ENCODE measurements at regions not wholly inside any gene's neighbourhood (a gene's known extent, or its start where the extent isn't known, plus 50 kb on each side); places are given as distances from the start of the nearest gene placed in this dataset.

DNA sequence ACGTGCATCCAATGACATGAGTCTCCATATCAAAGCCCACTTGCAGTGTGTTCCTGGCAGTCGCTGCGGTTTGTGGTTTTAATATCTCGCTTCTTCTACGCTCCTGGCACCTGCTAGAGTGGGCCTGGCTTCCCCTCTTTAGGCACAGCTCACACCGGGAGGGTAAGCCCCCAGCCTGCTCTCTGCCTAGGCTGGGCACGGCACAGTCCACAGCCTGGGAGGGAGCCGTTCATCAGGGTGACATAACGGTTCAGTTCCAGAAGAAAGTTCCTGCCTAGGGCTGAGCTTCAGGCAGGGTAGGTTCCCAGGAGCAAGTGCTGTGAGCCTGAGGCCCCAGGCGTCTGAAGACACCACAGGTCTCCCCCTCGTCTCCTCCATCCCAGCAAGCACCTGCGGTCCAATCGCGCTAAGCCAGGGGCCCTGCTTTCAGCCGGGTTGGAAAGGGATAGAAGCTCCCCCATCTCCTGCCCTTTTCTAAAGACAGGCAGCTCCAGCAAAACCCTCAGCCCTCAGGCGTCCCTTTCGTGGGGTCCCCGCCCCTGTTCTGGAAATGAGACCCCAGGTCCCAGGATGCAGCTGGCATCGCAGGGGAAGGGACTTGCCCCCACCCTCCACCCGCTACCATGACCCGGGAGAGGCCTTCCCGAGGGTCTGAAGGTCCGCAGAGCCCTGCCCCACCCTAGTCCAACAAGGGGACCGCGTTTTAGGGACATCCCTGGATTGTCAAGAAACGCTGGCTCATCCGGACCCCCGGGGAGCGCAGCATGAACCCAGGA is 121.6 kb upstream of the ZNF507 start:
- DNase-seq: no peak

DNA sequence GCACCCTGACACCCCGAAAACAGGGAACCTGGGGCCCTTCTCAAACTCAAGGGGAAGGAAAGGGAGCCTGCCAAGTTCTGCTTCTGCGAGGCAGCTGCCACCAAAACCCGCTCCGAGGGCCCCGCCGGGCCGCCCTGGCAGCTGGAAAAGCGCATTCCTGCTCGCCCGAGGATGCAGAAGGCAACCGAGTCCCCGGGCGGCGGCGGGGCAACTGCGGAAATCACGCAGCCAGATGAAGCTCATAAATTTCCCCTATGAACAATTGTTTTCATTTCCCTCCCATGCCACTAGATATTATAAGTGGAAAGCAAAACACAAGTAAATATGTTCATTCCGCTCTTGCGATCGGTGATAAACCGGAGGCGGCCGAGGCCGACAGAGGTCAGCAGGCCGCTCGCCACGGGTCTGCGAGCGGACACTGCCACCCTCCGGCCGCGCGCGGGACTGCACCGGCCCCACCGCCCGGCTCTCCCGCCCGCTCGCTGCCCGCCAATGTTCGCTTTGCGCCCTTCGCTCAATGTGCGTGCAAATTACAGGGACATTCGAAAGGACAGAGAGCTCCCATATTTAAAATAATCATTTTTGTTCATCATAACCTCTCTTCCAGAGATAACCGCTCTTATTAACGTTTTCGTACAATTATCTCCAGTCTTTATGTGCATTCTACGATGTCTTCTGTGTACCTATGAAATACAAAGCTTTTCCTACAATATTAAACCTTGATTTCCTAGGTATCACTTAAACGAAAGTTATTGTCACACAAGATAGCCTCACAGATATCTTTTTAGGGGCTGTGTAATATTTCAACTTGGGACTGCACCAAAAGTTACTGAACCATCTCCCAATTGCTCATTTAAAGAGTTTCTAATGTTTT is 120.8 kb upstream of the ZNF507 start:
- peak; percentile 75 for DNase-seq

DNA sequence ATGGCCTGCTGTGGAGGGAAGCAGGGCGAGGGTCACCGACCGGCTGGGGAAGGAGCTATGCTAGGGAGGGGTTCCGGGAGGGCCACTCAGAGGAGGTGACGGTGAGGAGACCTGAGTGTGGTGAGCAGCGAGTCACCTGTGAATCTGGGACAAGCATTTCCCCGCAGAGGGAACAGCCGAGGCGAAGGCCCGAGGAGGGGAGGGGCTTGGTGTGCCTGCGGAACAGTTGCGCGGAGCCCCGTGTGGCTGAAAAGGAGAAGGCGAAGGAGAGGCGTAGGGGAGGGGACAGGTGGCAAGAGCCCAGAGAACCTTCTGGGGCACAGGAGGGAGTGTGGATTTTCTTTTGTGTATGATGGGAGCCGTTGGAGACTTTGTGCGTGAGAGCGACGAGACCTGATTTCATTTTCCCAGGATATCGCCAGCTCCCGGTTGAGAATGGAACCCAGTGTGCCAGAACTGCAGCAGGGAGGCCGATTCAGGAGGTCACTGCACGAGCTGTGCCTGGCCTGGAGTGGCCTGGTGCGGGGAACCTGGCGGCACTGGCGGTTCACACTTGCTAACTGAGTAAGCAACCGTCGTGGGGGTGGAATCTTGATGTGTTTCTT is 117.7 kb upstream of the ZNF507 start:
- DNase-seq: no peak

DNA sequence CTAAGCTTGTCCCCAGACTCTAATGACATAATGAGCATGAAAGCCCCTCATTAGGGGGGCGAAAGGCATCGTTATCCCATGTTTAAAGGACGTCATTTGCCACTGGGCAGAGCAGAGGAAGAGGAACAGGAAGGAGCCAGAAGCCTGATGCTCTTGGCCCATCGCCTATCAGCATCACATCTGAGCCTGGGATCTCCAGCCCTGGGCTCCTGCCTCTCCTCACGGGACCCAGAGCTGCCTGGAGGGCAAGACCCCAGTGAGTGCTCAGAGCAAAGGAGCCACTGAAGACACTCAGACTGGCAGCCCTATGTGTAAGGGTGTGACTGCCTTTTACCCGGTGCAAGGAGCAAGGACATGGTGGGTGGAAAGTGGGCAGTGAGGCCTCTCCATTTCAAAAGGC is 115.0 kb upstream of the ZNF507 start:
- no peak for DNase-seq

DNA sequence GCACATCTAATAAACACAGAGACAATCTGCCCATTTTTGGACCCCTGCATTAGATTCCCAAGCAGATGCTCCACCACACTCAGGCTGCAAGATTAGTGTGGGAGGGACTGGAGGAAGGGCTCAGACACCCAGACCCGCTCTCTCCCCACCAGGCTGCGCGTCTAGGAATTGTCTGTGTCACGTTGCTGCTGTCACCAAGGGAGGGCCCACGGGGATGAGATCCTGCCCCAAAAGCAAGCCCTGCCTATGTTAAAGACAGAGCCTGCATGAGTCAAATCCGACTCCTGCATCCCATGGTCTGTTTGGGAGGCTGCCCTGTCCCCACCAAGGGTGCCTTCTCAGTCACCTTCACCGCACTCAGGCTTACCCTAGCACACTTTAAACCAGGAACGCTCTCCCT is 114.4 kb upstream of the ZNF507 start:
- DNase-seq: no peak

DNA sequence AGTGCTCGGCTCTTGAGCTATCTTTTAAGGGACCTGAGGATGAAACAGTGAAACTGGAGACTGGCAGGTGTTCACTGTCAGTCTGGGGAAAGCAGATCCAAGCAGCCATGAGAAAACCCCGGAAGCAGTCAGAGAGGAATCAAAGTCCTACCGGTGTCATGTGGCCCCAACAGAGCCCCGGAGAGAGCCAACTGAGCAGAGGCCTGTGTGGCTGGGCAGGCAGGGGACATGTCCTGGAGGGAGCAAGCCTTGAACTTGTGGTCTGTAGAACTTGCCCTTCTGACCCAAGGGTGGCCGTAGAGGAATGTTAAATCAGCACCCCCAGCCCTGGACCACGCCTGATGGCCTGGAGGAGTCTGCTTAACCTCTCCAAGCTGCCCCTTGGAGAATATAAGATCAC is 113.7 kb upstream of the ZNF507 start:
- DNase-seq: no peak

DNA sequence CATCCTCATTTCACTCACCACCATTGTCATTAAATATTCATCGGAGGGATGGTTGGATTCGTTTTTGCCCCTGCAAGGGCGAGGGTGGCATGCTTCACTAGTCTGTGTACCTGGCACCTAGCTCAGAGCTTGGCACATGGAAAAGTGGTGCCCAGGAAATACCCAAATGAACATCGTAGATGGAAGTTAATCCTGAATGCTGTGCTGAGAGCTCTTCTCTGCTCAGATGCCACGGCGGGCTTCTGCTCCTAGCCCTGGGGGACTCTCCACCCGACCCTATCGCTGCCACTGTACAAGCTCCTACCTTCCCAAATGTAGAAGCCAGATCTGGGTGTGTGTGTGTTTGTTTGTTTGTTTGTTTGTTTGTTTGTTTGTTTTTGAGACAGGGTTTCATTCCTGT is 113.0 kb upstream of the ZNF507 start:
- no peak for DNase-seq

DNA sequence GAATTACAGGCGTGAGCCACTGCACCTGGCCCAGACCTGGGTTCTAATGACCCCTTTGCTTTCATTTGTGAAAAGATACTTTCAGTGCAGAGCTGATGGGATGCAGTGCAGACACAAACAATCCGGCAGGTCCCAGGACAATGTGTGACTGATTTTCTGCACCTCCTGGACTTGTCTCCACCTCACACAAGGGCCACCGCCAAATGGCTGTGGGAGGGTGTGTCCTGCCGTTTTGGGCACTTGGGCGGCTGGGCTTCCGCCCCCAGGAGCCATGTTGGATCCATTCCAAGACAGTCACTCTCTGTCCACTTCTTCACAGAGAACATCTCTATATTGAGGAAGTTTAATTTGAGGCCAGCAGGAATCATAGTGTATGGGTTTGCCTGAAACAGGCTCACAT is 112.3 kb upstream of the ZNF507 start:
- no peak for DNase-seq

DNA sequence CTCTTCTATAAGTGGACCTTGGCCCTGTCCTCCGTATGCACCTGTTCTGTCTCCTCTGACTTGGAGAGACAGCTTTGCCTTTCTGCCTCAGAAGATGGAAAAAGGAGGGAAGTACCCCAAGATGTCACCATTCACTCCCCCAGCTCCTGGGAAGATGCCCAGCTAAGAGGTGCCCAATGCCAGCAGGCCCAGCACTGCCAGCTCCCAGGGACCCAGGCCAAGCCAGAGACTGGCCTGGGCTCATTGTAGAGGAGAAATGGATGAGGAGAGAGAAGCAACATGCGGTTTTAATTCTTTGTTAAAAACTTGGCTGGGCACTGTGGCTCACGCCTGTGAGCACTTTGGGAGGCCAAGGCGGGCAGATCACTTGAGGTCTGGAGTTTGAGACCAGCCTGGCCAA is 111.5 kb upstream of the ZNF507 start:
- no peak for DNase-seq

DNA sequence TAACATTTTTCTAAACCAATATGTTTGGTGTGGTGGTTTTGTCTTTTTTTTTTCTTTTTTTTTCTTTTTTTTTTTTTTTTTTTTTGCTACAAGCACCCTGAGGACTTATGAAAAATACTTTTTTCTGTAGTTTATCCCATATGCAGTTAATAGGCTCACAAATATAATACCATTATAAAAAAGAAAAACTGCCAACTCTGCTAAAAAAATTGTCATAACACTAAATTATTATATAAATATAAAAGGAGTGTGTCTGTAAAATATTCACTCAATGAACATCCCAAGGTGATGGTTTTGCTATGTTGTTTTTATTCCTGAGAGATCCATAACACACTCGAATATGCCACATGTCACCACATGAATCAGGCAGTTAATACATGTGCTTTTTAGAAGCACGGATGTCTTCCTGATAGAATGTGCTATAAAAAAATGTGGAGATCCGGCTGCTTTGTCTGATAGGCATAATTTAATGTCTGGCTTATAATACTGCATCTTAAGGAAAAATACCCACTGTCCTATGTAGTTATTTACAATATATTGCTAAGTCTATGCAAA is 110.7 kb upstream of the ZNF507 start:
- DNase-seq: no peak

DNA sequence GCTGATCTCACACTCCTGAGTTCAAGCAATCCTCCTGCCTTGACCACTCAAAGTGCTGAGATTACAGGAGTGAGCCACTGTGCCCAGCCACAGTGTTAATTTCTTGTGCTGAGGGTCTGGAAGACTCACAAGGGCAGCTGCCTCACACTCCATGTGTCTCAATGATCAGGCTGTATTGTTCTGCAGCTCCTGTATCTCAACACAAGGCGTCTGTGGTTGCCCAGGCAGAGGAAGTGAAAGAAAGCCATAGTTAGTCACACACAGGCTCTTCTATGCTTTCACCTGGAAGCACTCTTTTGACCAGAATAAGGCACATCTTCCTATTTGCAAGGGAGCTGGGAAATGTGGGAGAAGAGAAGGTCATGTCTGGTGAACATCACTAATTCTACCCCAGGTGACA is 107.3 kb upstream of the ZNF507 start:
- no peak for DNase-seq

DNA sequence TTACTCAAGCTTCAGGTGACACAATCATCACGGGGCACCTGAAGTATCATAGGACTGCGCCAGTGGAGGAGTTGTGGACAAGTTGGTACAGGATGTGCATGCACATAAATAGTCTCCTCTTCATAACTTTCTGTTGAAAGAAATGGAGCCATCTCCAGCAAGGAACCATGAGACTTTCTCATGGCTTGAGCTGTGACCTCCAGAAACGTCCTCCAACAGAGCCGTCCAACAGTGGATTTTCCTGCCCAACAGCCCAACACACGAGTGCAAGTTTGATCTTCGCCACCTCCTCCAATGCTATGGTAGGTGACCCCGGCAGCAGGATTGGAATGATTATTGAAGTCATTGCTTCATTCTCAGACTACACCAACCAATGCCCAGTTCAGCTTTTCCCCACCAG is 105.1 kb upstream of the ZNF507 start:
- DNase-seq: no peak

DNA sequence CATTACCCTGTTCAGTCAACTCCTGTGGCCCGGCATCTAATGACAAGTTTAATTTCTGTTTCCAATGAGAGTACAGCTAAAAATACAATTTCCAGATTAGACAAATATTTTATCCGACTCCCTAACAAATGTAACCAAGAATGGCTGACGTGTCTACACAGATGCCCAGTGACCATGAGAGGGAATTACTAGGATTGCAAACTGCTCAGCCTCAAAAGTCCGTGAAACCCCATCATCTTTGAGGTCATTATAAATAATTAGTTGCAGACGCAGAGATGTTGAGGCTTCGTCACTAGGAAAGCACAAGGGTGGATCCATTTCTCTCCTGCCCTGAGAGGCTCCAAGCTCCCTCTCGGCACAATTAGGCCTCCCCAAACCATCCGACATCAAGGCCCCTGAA is 104.1 kb upstream of the ZNF507 start:
- DNase-seq: no peak

DNA sequence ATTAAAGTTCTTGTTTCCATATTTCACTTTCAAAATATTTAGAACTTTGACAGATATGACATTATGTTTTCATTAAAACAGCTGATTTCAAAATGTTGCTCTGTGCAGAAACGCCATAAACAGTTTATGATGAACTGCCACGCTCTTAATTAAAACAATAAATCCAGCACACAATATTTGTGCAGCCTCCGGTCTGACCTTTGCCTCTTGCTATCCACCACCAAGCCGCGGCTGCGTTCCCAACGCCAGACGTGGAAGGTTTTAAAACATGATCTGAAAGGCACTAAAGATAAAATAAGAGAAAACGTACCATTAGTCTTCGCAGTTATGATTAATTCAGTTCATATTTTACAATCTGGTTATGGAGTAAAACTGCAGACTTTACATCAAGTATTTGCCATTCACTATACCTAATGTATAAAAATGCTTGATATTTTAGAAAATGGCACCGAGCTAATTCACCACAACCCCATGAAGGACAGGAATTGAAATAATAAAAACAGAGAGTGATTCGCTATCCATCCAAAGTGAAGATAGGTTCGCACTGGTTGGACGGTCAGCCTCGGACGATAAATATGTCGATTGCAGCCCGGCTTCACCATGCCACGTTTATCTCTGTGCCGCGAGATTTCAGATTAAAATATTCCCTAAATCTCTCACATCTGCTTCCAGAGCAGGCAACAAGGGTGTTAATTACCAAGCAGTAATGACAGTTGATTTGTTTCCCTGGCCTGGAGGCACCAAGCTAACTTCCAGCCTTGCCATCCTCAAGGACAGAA is 103.3 kb upstream of the ZNF507 start:
- no peak for DNase-seq

DNA sequence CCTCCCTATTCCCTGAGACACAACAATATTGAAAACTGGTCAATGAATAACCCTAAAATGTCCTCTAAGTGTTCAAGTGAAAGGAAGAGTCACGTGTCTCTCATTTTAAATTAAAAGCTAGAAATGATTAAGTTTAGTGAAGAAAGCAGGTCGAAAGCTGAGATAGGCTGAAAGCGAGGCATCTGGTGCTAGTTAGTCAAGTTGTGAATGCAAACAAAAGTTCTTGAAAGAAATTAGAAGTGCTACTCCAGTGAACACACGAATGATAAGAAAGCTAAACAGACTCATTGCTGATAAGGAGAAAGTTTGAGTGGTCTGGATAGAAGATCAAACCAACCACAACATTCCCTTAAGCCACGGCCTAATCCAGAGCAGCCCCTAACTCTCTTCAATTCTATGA is 99.4 kb upstream of the ZNF507 start:
- no peak for DNase-seq

DNA sequence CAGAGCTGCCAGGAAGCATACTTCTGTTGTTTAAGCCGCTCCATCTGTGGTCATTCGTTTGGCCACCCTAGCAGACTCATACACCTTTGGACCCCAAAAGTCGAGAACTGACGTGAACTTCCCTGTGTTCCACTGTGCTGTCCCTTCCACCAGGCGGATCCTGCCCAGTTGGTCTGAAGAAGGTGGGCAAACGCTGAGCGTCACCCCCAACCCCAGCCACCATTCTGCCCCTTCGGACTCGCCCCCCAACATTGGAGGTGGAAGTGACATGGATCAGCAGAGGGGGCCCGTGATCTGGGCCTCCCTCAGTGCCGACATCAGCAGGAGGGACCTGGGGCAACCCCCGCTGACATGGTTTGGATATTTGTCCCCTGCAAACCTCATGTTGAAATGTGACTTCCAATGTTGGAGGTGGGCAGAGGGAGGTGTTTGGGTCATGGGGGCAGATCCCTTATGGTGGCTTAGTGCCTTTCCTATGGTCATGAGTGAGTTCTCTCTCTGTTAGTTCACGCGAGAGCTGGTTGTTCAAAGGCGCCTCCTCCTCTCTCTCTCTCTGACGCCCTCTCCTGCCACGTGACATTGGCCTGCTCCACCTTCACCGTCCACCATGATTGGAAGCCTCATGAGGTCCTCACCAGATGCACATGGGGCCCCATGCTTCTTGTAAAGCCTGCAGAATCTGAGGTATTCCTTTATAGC is 93.6 kb upstream of the ZNF507 start:
- DNase-seq: no peak

DNA sequence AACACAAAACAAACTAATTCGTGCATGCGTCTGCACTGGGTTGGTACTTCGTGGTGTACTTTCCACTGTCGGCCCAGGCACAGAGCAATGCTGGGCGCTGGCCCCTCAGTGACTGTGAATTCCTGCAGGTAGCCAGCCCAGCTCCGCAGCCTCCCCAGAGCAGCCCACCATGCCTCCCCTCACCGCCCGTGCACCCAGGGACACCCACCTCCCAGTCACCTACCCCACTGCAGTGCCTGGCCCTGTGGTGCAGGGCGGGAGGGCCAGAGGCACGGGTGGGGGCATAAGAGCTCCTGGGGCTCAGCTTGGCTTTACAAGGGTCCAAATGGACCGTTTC is 93.1 kb upstream of the ZNF507 start:
- no peak for DNase-seq

DNA sequence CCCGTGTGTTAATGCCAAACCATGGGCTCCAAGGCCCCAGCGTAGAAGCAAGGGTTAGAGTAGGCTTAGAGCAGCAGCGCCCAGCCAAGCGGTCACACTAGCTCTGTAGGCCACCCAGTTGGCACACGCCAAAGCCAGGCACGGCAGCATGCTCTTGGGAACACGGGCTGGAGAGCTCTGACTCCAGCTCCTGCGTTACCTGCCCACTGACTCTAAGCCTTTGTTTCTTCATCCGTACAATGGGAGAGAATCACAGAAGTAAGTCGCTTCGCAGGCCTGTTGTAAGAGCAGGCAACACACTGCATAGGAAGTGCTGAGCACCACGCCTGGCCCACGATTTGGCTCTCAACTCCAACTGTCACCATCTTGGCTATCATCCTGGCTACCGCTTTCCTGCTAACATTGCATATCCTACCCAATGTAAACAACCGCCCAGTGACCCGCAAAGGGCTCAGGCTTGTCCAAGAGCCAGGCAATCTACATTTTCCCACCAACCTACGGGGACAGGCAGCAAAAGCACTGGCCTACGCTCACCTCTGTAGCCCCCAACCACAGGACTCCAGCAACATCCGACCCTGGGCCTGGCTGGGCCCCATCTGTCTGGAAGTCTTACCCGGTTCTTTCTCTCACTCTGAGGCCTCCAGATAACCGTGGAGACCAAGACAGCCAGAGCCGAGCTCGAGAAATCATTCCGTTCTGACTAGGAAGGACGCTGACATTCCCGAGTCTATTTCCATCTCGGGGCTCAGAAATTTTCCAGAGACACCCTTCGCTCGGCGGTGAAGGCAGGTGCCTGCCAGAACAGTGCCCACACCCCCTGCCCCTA is 91.5 kb upstream of the ZNF507 start:
- DNase-seq: no peak

DNA sequence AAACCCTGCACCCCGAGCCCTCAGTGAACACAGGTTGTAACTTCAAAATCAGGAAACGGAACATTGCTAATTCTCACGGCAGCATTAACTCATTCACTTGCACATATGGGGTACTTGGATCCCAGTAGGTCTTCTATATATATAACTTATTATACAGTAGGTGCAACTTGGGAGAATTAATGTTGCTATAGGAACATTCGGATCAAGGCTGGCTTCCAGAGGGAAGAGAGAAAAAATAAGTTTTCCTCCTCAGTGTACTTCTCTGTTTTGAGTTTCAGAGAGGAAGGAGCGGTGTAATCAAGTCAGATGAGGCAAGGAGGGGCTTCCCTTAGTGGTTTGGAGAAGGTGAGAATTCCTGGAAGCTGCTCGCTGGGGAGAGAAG is 90.9 kb upstream of the ZNF507 start:
- no peak for DNase-seq

DNA sequence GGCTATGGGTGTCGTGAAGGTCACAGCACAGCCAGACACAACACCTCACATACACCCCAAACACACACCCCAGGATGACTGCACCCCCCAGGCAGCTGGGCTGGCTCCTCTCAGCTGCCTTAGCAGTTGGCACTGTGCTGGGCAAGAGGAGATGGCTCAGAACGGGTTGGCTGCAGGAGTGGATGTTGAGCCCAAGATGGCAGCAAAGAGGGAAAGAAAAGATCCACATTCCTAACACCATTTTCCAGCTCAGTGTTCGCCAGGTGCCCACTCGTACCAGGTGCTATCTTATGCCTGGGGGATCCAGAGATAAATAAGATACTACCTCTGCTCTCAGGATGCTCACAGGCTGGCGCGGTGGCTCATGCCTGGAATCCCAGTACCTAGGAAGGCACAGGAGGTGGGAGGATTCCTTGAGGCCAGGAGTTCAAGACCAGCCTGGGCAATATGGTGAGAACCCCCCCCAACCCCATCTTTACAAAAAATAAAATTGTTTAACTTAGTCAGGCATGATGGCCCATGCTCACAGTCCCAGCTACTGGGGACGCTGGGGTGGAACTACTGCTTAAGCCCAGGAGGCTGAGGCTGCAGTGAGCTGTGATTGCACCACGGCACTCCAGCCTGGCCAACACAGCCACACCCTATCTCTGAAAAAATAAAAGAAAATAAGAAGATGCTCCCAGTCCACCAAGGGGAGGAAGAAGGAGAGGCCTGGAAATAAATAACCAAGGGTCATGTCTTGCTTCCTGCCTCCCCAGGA is 89.7 kb upstream of the ZNF507 start:
- no peak for DNase-seq
